SK-N-SH treated with all-trans-retinoic acid at 6 μM for 48 hours (cell line): ENCODE measurements at regions not wholly inside any gene's neighbourhood (a gene's known extent, or its start where the extent isn't known, plus 50 kb on each side); places are given as distances from the start of the nearest gene placed in this dataset.

ENCODE experiments used
- CSRNP3 ChIP-seq: fragments of 250-450 bp; sonication (Bioruptor Pico); IDR thresholded peaks from 2 replicates; pipeline ENCODE4 v1.5.1; 2021; ENCODE audit warnings: mild to moderate bottlenecking, moderate library complexity
- ESRRG ChIP-seq: fragments of 250-450 bp; sonication (Bioruptor Pico); IDR thresholded peaks from 2 replicates; pipeline ENCODE4 v1.6.1; 2021; ENCODE audit warnings: mild to moderate bottlenecking
- ISL1 ChIP-seq: fragments of 250-450 bp; sonication (Bioruptor Pico); IDR thresholded peaks from 2 replicates; pipeline ENCODE4 v2.1.2; 2022; ENCODE audit warnings: mild to moderate bottlenecking, moderate library complexity
- OSR1 ChIP-seq: fragments of 250-450 bp; sonication (Bioruptor Pico); IDR thresholded peaks from 2 replicates; pipeline ENCODE4 v1.8.0; 2022; ENCODE audit warnings: moderate library complexity, mild to moderate bottlenecking, inconsistent platforms
- PATZ1 ChIP-seq: fragments of 250-450 bp; sonication (Bioruptor Pico); IDR thresholded peaks from 2 replicates; pipeline ENCODE4 v1.8.0; 2020; ENCODE audit warnings: mild to moderate bottlenecking, moderate library complexity, borderline replicate concordance
- PPARA ChIP-seq: fragments of 250-450 bp; sonication (Bioruptor Pico); IDR thresholded peaks from 2 replicates; pipeline ENCODE4 v1.5.0; 2020; ENCODE audit warnings: mild to moderate bottlenecking, borderline replicate concordance
- RARB ChIP-seq: fragments of 250-450 bp; sonication (Bioruptor Pico); IDR thresholded peaks from 2 replicates; pipeline ENCODE4 v1.8.0; 2021; ENCODE audit warnings: mild to moderate bottlenecking, moderate library complexity
- TCF4 ChIP-seq: fragments of 250-450 bp; sonication (Bioruptor Pico); IDR thresholded peaks from 2 replicates; pipeline ENCODE4 v1.8.0; 2021; ENCODE audit warnings: mild to moderate bottlenecking, moderate library complexity, borderline replicate concordance
- TOX ChIP-seq: fragments of 250-450 bp; sonication (Bioruptor Pico); IDR thresholded peaks from 2 replicates; pipeline ENCODE4 v1.8.0; 2021; ENCODE audit warnings: mild to moderate bottlenecking, moderate library complexity, borderline replicate concordance
- ZFP30 ChIP-seq: fragments of 450-650 bp; formaldehyde crosslinking; IDR thresholded peaks from 2 replicates; pipeline ENCODE4 v1.5.0; 2022; ENCODE audit warnings: mild to moderate bottlenecking, moderate library complexity
- ZNF70 ChIP-seq: fragments of 450-650 bp; formaldehyde crosslinking; IDR thresholded peaks from 2 replicates; pipeline ENCODE4 v1.5.0; 2020; ENCODE audit warnings: mild to moderate bottlenecking, moderate library complexity
- ZNF8 ChIP-seq: fragments of 450-650 bp; formaldehyde crosslinking; IDR thresholded peaks from 2 replicates; pipeline ENCODE4 v1.5.0; 2020; ENCODE audit warnings: mild to moderate bottlenecking, moderate library complexity
- TF ChIP-seq, protein P1 (sequence below): fragments of 250-450 bp; sonication (Bioruptor Pico); IDR thresholded peaks from 2 replicates; pipeline ENCODE4 v1.8.0; 2021; ENCODE audit warnings: low read depth, mild to moderate bottlenecking, moderate library complexity, borderline replicate concordance

DNA sequence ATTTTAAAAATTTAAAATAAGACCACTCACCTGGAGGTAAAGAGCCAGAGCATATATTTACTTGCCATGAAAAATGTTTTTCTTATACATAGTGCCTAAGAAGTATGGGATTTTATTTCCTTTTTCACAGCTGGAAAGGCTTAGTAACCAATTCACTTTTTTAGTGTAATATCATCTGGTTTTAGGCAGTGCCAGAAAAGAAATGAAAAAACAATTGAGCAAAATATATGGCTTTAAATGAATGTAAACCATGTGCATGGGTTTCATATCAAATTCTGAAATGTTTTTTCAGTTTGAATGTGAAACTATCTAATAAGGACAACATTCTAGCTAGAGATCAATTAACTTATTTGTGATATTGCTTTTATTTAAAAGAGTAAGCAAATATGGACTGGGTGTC, 672.4 kb upstream of the ADAMTS5 start:
- TF ChIP-seq CSRNP3 (CRISPR knock-in tag): no peak
- no peak for TF ChIP-seq ZFP30 (CRISPR knock-in tag)
- TF ChIP-seq PATZ1 (CRISPR knock-in tag): no peak
- no peak for TF ChIP-seq ZNF8 (CRISPR knock-in tag)
- TF ChIP-seq RARB (CRISPR knock-in tag): no peak
- TF ChIP-seq ZNF70 (CRISPR knock-in tag): no peak
- TF ChIP-seq, protein P1, sequence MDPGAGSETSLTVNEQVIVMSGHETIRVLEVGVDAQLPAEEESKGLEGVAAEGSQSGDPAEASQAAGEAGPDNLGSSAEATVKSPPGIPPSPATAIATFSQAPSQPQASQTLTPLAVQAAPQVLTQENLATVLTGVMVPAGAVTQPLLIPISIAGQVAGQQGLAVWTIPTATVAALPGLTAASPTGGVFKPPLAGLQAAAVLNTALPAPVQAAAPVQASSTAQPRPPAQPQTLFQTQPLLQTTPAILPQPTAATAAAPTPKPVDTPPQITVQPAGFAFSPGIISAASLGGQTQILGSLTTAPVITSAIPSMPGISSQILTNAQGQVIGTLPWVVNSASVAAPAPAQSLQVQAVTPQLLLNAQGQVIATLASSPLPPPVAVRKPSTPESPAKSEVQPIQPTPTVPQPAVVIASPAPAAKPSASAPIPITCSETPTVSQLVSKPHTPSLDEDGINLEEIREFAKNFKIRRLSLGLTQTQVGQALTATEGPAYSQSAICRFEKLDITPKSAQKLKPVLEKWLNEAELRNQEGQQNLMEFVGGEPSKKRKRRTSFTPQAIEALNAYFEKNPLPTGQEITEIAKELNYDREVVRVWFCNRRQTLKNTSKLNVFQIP (CRISPR knock-in tag): no peak
- TF ChIP-seq ISL1 (CRISPR knock-in tag): no peak
- no peak for TF ChIP-seq OSR1
- TF ChIP-seq TOX (CRISPR knock-in tag): no peak
- TF ChIP-seq PPARA (CRISPR knock-in tag): no peak
- TF ChIP-seq TCF4 (CRISPR knock-in tag): no peak
- no peak for TF ChIP-seq ESRRG (CRISPR knock-in tag)
